Esophagus squamous epithelium (tissue), 4 donors: ENCODE measurements at regions not wholly inside any gene's neighbourhood (a gene's known extent, or its start where the extent isn't known, plus 50 kb on each side); places are given as distances from the start of the nearest gene placed in this dataset.

Source experiments
- POLR2A ChIP-seq, 4 donors: fragments of 450-650 bp; IDR thresholded peaks; one replicate each; pipeline ENCODE4 v1.6.1; 2017; ENCODE audit warnings: antibody characterized with exemption in 4 of 4, mild to moderate bottlenecking in 4 of 4, moderate library complexity in 3 of 4
- TF ChIP-seq, protein P1 (sequence below), 6 experiments: fragments of 450-650 bp in 4 of 6; fragments of 200-600 bp in 2 of 6; sonication (generic) in 2 of 6; IDR thresholded peaks; one replicate each; pipeline ENCODE4 v1.5.1; 2016 to 2019; ENCODE audit warnings: antibody characterized with exemption in 6 of 6, mild to moderate bottlenecking in 4 of 6, moderate library complexity in 4 of 6

DNA sequence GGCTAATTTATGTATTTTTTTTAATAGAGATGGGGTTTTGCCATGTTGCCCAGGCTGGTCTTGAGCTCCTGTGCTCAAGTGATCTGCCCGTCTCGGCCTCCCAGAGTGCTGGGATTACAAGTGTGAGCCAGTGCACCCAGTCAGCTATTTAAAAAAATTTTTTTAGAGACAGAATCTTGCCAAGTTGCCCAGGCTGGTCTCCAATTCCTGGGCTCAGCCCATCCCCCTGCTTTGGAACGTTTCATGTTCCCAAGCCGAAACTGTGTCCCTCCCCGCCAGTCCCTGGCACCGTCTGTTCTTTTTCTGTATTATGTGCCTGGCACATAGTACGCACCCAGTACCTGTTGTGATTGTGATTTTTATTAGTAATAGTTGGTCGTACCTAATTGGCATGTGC, 63.1 kb upstream of the MGAT5 start:
- TF ChIP-seq, protein P1, sequence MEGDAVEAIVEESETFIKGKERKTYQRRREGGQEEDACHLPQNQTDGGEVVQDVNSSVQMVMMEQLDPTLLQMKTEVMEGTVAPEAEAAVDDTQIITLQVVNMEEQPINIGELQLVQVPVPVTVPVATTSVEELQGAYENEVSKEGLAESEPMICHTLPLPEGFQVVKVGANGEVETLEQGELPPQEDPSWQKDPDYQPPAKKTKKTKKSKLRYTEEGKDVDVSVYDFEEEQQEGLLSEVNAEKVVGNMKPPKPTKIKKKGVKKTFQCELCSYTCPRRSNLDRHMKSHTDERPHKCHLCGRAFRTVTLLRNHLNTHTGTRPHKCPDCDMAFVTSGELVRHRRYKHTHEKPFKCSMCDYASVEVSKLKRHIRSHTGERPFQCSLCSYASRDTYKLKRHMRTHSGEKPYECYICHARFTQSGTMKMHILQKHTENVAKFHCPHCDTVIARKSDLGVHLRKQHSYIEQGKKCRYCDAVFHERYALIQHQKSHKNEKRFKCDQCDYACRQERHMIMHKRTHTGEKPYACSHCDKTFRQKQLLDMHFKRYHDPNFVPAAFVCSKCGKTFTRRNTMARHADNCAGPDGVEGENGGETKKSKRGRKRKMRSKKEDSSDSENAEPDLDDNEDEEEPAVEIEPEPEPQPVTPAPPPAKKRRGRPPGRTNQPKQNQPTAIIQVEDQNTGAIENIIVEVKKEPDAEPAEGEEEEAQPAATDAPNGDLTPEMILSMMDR (IDR thresholded peaks at IDR 0.05): no peak
- no peak for TF ChIP-seq POLR2A (IDR thresholded peaks at IDR 0.05)
